KMS-11 (cell line): ENCODE measurements at regions not wholly inside any gene's neighbourhood (a gene's known extent, or its start where the extent isn't known, plus 50 kb on each side); places are given as distances from the start of the nearest gene placed in this dataset.

Experiments used
- H2AFZ ChIP-seq: fragments of 200-600 bp; sonication (generic); 2 replicates; pipeline ENCODE4 v1.6.1; 2016; ENCODE audit warnings: antibody characterized with exemption, mixed run types, low read depth
- H3K27ac ChIP-seq: fragments of 200-600 bp; sonication (generic); 2 replicates; pipeline ENCODE4 v1.6.1; 2016; ENCODE audit warnings: mild to moderate bottlenecking, mixed run types
- H3K27me3 ChIP-seq: fragments of 200-600 bp; sonication (generic); 2 replicates; pipeline ENCODE4 v1.6.1; 2017; ENCODE audit warnings: mild to moderate bottlenecking, low read depth, mixed run types, moderate library complexity; ENCODE audit not compliant: insufficient read depth
- H3K36me3 ChIP-seq: fragments of 200-600 bp; sonication (generic); 2 replicates; pipeline ENCODE4 v1.6.1; 2017; ENCODE audit warnings: mild to moderate bottlenecking, mixed run types; ENCODE audit not compliant: insufficient read depth
- H3K4me1 ChIP-seq: fragments of 200-600 bp; sonication (generic); 2 replicates; pipeline ENCODE4 v1.6.1; 2016; ENCODE audit warnings: mild to moderate bottlenecking, low read depth, mixed run types; ENCODE audit not compliant: poor library complexity, severe bottlenecking
- H3K4me2 ChIP-seq: fragments of 200-600 bp; sonication (generic); 2 replicates; pipeline ENCODE4 v1.7.0; 2016; ENCODE audit warnings: mild to moderate bottlenecking, mixed run types
- H3K4me3 ChIP-seq: fragments of 200-600 bp; sonication (generic); IDR thresholded peaks from 2 replicates; pipeline ENCODE4 v1.6.1; 2017; ENCODE audit warnings: low read depth, low read length, mixed read lengths; ENCODE audit not compliant: insufficient read depth
- H3K79me2 ChIP-seq: fragments of 200-600 bp; sonication (generic); 2 replicates; pipeline ENCODE4 v1.6.1; 2016; ENCODE audit warnings: low read depth, mixed run types; ENCODE audit not compliant: insufficient read depth
- H3K9ac ChIP-seq: fragments of 200-600 bp; sonication (generic); 2 replicates; pipeline ENCODE4 v1.6.1; 2016; ENCODE audit warnings: mild to moderate bottlenecking, mixed run types
- H4K20me1 ChIP-seq: fragments of 200-600 bp; sonication (generic); 2 replicates; pipeline ENCODE4 v1.6.1; 2016; ENCODE audit warnings: mild to moderate bottlenecking, mixed run types; ENCODE audit not compliant: insufficient read depth
- CTCF ChIP-seq: fragments of 200-600 bp; sonication (generic); conservative IDR thresholded peaks from 2 replicates; pipeline ENCODE4 v1.6.1; 2017; ENCODE audit warnings: low read depth, mild to moderate bottlenecking, antibody characterized with exemption, low read length, moderate library complexity, mixed read lengths

DNA sequence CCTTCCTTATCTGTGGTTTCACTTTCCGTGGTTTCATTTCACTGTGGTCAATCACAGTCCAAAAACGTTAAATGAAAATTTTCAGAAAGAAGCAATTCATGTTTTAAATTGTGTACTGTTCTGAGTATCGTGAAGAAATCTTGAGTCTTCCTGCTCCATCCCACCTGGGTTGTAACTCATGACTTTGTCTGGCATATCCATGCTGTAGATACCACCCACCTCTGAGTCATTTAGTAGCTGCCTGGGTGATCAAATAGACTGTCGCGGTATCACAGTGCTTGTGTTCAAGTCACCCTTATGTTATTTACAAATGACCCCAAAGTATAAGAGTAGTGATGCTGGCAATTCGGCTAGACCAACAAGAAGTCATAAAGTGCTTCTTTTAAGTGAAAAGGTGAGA lies 521.2 kb downstream of the AACS start:
- no peak overlapping the region for H3K27ac ChIP-seq

DNA sequence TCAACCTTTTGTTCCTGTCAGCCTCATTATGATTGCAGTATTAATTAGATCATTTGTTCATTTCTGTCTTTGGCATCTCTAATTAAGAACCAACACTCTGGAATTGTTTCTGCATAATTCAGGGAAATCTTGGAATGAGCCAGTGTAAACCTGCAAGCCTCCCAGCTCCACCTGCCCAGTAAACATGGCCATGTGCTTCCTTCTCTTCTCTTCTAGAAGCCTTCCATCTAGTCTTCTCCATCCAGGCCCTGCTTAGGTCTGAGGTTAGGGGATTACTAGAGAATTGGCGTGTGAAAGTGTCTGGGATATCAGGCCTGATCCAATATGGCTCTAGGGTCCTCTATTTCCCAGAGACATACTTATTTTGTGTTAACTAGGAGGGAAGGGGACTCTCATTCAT lies 528.0 kb downstream of the AACS start:
- H3K27me3 ChIP-seq, result no peaks in the 10 kb centered on the region
- H3K27ac ChIP-seq, result no peak overlapping the region
- H2AFZ ChIP-seq, result no peak overlapping the region
- no peaks in the 10 kb centered on the region for H4K20me1 ChIP-seq
- no peak overlapping the region for H3K4me2 ChIP-seq
- TF ChIP-seq CTCF, result no peak
- H3K4me3 ChIP-seq, result no peak overlapping the region
- peaks cover 19% of the 10 kb centered on the region for H3K4me1 ChIP-seq
- H3K36me3 ChIP-seq, result no peaks in the 10 kb centered on the region
- no peak overlapping the region for H3K9ac ChIP-seq
- H3K79me2 ChIP-seq, result no peaks in the 10 kb centered on the region

More for the DNA sequence above, 521.2 kb downstream of the AACS start:
- TF ChIP-seq CTCF, result no peak
- H4K20me1 ChIP-seq, result no peaks in the 10 kb centered on the region
- H3K36me3 ChIP-seq, result no peaks in the 10 kb centered on the region
- H2AFZ ChIP-seq, result no peak overlapping the region
- H3K9ac ChIP-seq, result no peak overlapping the region
- H3K4me2 ChIP-seq, result no peak overlapping the region
- no peaks in the 10 kb centered on the region for H3K27me3 ChIP-seq
- H3K4me1 ChIP-seq, result peaks cover 30% of the 10 kb centered on the region
- H3K4me3 ChIP-seq, result no peak overlapping the region
- H3K79me2 ChIP-seq, result no peaks in the 10 kb centered on the region

DNA sequence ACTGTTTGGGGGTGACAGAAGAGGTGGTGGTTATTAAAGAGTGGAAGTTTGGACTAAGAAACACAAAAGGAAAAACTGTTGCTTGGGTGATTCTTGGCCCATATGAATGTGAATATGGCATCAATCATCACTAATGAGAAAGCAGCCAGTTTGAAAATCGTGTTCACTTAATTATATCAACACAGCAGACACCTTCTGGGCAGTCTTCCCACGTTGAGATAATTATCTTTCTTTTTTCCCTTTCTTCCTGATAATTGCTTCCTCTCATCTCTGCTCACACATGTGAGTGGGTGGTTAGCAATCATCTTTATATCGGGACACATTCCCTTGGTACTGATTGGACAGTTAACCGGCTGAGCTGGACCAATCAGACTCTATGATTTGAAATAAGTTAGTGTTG lies 539.7 kb downstream of the AACS start:
- H3K27ac ChIP-seq, result no peak overlapping the region
- H4K20me1 ChIP-seq, result no peaks in the 10 kb centered on the region
- H3K27me3 ChIP-seq, result no peaks in the 10 kb centered on the region
- no peak overlapping the region for H3K4me3 ChIP-seq
- TF ChIP-seq CTCF, result no peak
- no peak overlapping the region for H3K9ac ChIP-seq
- H3K4me2 ChIP-seq, result no peak overlapping the region
- H2AFZ ChIP-seq, result no peak overlapping the region
- no peaks in the 10 kb centered on the region for H3K4me1 ChIP-seq
- no peaks in the 10 kb centered on the region for H3K79me2 ChIP-seq
- no peaks in the 10 kb centered on the region for H3K36me3 ChIP-seq

- Histone ChIP-seq H2AFZ (no peak overlapping the region), H4K20me1 (no peaks in the 10 kb centered on the region), H3K9ac (no peak overlapping the region), H3K4me2 (no peak overlapping the region), H3K36me3 (no peaks in the 10 kb centered on the region), H3K27me3 (no peaks in the 10 kb centered on the region), H3K4me3 (no peak overlapping the region), H3K4me1 (no peaks in the 10 kb centered on the region), H3K79me2 (no peaks in the 10 kb centered on the region), H3K27ac (no peak overlapping the region)
- TF ChIP-seq CTCF, result no peak
These were observed 541.1 kb downstream of the AACS start for GRCh38 chr12:125606312-125606711.

DNA sequence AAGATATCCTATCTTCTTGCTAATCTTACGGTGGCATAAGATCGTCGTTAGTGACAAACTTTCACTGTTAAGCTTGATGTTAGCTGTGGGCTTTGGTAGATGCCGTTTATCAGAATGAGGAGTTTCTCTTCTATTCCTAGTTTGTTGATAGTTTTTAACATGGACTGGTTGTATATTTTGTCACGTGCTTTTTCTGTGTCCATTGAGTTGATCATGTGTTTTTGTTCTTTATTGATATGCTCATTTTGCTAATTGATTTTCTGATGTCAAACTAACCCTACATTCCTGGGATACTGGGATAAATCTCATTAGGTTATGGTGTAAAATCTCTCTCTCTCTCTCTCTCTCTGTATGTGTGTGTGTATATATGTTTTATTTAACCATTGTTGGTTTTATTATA lies 545.1 kb downstream of the AACS start:
- no peak for TF ChIP-seq CTCF
- no peak overlapping the region for H3K9ac ChIP-seq
- H3K27ac ChIP-seq, result no peak overlapping the region
- H3K79me2 ChIP-seq, result no peaks in the 10 kb centered on the region
- no peak overlapping the region for H3K4me2 ChIP-seq
- H2AFZ ChIP-seq, result no peak overlapping the region
- no peak overlapping the region for H3K4me3 ChIP-seq
- H4K20me1 ChIP-seq, result no peaks in the 10 kb centered on the region
- H3K36me3 ChIP-seq, result no peaks in the 10 kb centered on the region
- H3K27me3 ChIP-seq, result no peaks in the 10 kb centered on the region
- H3K4me1 ChIP-seq, result no peaks in the 10 kb centered on the region
